Esophagus squamous epithelium (tissue), 4 donors: ENCODE measurements at regions not wholly inside any gene's neighbourhood (a gene's known extent, or its start where the extent isn't known, plus 50 kb on each side); places are given as distances from the start of the nearest gene placed in this dataset.

Source experiments
- POLR2A ChIP-seq, 4 donors: fragments of 450-650 bp; IDR thresholded peaks; one replicate each; pipeline ENCODE4 v1.6.1; 2017; ENCODE audit warnings: antibody characterized with exemption in 4 of 4, mild to moderate bottlenecking in 4 of 4, moderate library complexity in 3 of 4
- TF ChIP-seq, protein P1 (sequence below), 6 experiments: fragments of 450-650 bp in 4 of 6; fragments of 200-600 bp in 2 of 6; sonication (generic) in 2 of 6; IDR thresholded peaks; one replicate each; pipeline ENCODE4 v1.5.1; 2016 to 2019; ENCODE audit warnings: antibody characterized with exemption in 6 of 6, mild to moderate bottlenecking in 4 of 6, moderate library complexity in 4 of 6

DNA sequence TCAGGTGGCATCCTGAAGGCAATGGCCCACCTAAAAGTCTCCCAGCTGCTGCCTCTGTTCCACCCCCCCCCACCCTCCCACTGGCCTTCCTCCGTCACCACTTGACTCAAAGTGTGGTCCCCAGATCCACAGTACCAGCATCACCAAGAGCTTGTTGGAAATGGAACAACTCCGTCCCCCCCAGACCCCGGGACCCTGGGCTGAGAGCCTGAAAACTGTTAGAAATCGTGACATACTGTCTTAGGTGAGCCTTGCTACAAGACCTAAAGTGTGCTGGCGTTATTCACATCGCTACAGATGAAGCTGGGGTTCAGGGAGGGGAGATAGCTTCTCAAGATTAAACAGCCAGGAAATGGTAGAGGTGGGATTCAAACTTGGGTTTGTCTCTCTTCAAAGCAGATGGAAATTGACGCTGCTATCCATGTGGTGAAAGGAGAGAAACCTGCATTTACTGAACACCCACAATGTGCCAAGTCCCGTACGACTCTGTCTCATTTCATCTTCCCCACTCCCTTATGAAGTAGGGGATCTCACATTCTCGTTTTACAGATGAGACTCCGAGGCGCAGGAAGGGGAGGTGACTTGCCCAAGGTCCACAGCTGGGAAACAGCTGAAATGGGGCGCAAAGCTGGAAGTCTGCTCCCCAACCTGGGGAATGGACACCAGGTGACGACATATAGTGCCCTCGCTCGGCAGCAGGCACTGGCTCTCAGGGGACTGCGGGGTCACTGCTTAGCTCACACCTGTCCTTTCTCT is 52.8 kb upstream of the IFFO2 start:
- TF ChIP-seq, protein P1, sequence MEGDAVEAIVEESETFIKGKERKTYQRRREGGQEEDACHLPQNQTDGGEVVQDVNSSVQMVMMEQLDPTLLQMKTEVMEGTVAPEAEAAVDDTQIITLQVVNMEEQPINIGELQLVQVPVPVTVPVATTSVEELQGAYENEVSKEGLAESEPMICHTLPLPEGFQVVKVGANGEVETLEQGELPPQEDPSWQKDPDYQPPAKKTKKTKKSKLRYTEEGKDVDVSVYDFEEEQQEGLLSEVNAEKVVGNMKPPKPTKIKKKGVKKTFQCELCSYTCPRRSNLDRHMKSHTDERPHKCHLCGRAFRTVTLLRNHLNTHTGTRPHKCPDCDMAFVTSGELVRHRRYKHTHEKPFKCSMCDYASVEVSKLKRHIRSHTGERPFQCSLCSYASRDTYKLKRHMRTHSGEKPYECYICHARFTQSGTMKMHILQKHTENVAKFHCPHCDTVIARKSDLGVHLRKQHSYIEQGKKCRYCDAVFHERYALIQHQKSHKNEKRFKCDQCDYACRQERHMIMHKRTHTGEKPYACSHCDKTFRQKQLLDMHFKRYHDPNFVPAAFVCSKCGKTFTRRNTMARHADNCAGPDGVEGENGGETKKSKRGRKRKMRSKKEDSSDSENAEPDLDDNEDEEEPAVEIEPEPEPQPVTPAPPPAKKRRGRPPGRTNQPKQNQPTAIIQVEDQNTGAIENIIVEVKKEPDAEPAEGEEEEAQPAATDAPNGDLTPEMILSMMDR (IDR thresholded peaks at IDR 0.05), result no peak
- no peak for TF ChIP-seq POLR2A (IDR thresholded peaks at IDR 0.05)
